ENCODE measurements at regions not wholly inside any gene's neighbourhood (a gene's known extent, or its start where the extent isn't known, plus 50 kb on each side); places are given as distances from the start of the nearest gene placed in this dataset.
"Not testable (repeated sequence)": the region's sequence is repeated elsewhere in the genome, so short reads cannot be mapped to it uniquely, and the experiment has no call there.

GRCh38 chr12:28998662-28999120 lies 150.4 kb upstream of the FAR2 start:
- no peak for DNase-seq

GRCh38 chr12:29004066-29004935 lies 144.8 kb upstream of the FAR2 start:
- DNase-seq: no peak

GRCh38 chr12:29004936-29005304 lies 144.2 kb upstream of the FAR2 start:
- no peak for DNase-seq

GRCh38 chr12:29008786-29009185 lies 140.3 kb upstream of the FAR2 start:
- no peak for DNase-seq

GRCh38 chr12:29012673-29013072 lies 136.4 kb upstream of the FAR2 start:
- no peak for DNase-seq

GRCh38 chr12:29017532-29017931 lies 131.5 kb upstream of the FAR2 start:
- DNase-seq: not testable (repeated sequence)

- DNase-seq: no peak
These were observed 125.5 kb upstream of the FAR2 start for GRCh38 chr12:29023436-29024076.

GRCh38 chr12:29024117-29024516 lies 125.0 kb upstream of the FAR2 start:
- DNase-seq: no peak

- DNase-seq: no peak
These were observed 123.1 kb upstream of the FAR2 start for GRCh38 chr12:29025937-29026336.

GRCh38 chr12:29026419-29026818 lies 122.7 kb upstream of the FAR2 start:
- no peak for DNase-seq

- DNase-seq: not testable (repeated sequence)
These were observed 119.6 kb upstream of the FAR2 start for GRCh38 chr12:29029484-29029883.

- DNase-seq: no peak
These were observed 119.1 kb upstream of the FAR2 start for GRCh38 chr12:29030006-29030405.

GRCh38 chr12:29032446-29032845 lies 116.6 kb upstream of the FAR2 start:
- DNase-seq: no peak

- DNase-seq: no peak
These were observed 115.6 kb upstream of the FAR2 start for GRCh38 chr12:29033519-29033918.

- no peak for DNase-seq
These were observed 114.0 kb upstream of the FAR2 start for GRCh38 chr12:29035112-29035511.

- DNase-seq: no peak
These were observed 110.1 kb upstream of the FAR2 start for GRCh38 chr12:29039013-29039412.

- DNase-seq: no peak
These were observed 107.5 kb upstream of the FAR2 start for GRCh38 chr12:29041621-29042020.

GRCh38 chr12:29043069-29043468 lies 106.0 kb upstream of the FAR2 start:
- no peak for DNase-seq

- no peak for DNase-seq
These were observed 104.3 kb upstream of the FAR2 start for GRCh38 chr12:29044799-29045198.

GRCh38 chr12:29048787-29049186 lies 100.3 kb upstream of the FAR2 start:
- no peak for DNase-seq

GRCh38 chr12:29050503-29050902 lies 98.6 kb upstream of the FAR2 start:
- no peak for DNase-seq

GRCh38 chr12:29051221-29051620 lies 97.9 kb upstream of the FAR2 start:
- DNase-seq: no peak

GRCh38 chr12:29053567-29053966 lies 95.5 kb upstream of the FAR2 start:
- DNase-seq: no peak

Data from CD4-positive, alpha-beta T cell treated with Interleukin-10 for 1 hour (primary cell).